Renal pelvis (tissue), 1 donor: ENCODE measurements at regions not wholly inside any gene's neighbourhood (a gene's known extent, or its start where the extent isn't known, plus 50 kb on each side); places are given as distances from the start of the nearest gene placed in this dataset.
A peak's percentile ranks its signal among the peaks of the same experiment; 100 is the strongest.
"Not testable (repeated sequence)": the region's sequence is repeated elsewhere in the genome, so short reads cannot be mapped to it uniquely, and the experiment has no call there.

Experiments
- DNase-seq: peaks from one replicate; pipeline ENCODE4 v3.0.0-alpha.2; 2013

GRCh38 chr6:159440911-159441703 lies 251.9 kb downstream of the SOD2 start:
- DNase-seq, result no peak

GRCh38 chr6:159440349-159440748 lies 252.7 kb downstream of the SOD2 start:
- DNase-seq, result no peak

GRCh38 chr6:159439651-159440050 lies 253.4 kb downstream of the SOD2 start:
- no peak for DNase-seq

DNA sequence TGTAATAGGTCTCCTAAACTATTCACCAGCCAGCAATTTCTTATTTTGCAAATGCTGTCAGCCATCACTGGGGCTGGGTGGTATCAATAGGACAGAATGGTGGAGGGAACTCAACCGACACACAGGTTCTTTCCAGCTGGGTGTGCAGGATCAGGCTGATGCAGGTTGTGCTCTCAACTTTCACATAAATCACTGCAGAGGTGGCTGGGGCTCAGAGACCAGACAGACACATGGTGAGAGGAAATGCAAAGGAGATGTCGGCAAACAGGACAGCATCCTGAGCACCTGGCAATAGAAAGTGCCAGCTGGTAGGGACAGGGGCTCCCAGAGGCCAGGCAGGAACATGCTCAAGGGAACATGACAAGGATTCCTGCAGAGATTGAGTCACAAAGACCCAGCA lies 254.9 kb downstream of the SOD2 start:
- peak; percentile 17 for DNase-seq

- no peak for DNase-seq
Observed at GRCh38 chr6:159436581-159436980, 256.5 kb downstream of the SOD2 start.

GRCh38 chr6:159435701-159436100 lies 257.3 kb downstream of the SOD2 start:
- DNase-seq, result no peak

- DNase-seq, result no peak
Observed at GRCh38 chr6:159434410-159434809, 258.6 kb downstream of the SOD2 start.

DNA sequence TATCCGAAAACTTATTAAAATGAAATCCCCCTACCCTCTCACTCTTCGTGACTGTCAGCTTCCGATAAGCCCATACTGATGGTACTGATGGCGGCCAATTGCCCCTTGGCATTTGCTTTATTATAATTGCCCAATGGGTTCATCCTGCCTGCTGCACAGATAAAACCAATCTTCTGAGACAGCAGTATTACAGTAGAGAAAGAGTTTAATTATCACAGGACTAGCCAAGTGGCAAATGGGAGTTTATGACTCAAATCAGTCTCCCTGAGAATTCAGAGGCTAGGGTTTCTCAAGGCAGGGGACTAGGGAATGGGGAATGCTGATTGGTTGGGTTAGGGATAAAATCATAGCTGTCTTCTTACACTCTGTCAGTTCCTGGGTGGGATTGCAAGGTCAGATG lies 259.5 kb downstream of the SOD2 start:
- DNase-seq, result no peak

DNA sequence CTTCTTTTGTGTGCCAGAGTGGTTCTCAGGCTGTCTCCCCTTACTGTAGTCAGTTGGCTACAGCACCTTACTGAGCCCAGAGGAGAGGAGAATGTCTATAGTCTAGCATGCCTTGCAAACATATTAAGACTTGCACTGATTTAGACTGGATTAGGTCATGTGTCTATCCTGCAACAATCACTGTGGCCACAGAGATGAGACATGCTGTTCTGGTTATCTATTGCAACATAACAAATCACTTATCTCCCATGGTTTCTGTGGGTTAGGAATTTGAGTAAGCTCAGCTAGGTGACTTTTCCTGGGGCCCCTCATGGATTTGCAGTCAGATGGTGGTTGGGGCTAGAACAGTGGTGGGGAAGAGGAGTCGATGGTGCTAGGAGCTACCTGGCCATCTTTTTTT lies 261.3 kb downstream of the SOD2 start:
- DNase-seq, result no peak

- no peak for DNase-seq
Observed at GRCh38 chr6:159430323-159430722, 261.1 kb downstream of the FNDC1 start.

GRCh38 chr6:159429433-159429832 lies 260.2 kb downstream of the FNDC1 start:
- DNase-seq, result no peak

DNA sequence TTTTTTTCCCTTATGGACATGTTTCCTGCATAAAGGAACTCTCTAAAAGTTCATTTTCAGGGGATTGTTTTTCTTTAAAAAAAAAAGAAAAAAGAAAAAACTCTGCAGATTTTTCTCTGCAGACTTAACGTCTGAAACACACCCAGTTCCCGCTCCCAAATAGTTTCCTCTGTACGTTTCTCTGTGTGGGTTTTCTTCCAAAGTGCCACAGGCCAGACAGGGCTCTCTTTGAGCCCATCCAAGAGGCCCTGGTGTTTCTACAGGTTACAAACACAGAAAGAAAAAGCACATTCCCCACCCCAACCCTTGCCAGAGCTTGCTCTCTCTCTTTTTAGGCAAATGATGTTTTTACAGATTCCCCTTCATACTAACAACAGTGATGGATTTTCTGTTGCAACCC lies 258.6 kb downstream of the FNDC1 start:
- DNase-seq, result no peak

- no peak for DNase-seq
Observed at GRCh38 chr6:159427335-159427734, 258.1 kb downstream of the FNDC1 start.

- no peak for DNase-seq
Observed at GRCh38 chr6:159425421-159425820, 256.2 kb downstream of the FNDC1 start.

- no peak for DNase-seq
Observed at GRCh38 chr6:159422041-159422984, 253.1 kb downstream of the FNDC1 start.

GRCh38 chr6:159421586-159421985 lies 252.4 kb downstream of the FNDC1 start:
- DNase-seq, result no peak

GRCh38 chr6:159418997-159419396 lies 249.8 kb downstream of the FNDC1 start:
- no peak for DNase-seq

DNA sequence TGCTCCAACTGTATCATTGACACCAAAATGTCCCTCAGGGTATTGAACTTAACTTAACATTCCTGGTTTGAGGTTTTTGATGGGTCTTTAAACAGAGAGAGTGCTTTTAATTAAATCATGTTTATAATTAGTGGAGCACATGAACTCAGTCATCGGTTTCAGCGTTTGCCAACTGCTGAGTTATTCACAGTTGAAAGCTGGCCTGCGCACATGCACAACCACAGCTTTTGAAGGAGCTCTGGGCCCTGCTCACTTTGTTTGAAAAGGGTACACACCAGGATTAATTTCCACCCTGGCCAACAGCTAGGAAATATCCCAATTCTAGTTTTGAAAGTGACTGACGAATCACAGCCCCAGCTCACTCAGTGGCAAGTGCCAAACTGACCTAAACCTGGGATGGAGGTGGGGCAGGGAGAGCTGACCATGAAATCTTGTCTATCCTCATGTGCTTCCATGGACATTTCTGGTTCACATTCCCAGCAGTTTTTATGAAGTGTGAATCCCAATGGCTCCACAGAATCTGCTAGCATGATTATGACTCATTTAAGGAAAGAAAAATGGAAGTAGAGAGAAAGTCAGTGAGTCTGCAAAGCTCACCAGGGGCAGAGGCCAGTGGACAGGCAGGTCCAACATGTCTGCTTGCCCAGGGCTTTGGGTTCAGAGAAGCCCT lies 247.8 kb downstream of the FNDC1 start:
- DNase-seq, result no peak

- DNase-seq, result no peak
Observed at GRCh38 chr6:159415540-159415939, 246.3 kb downstream of the FNDC1 start.

DNA sequence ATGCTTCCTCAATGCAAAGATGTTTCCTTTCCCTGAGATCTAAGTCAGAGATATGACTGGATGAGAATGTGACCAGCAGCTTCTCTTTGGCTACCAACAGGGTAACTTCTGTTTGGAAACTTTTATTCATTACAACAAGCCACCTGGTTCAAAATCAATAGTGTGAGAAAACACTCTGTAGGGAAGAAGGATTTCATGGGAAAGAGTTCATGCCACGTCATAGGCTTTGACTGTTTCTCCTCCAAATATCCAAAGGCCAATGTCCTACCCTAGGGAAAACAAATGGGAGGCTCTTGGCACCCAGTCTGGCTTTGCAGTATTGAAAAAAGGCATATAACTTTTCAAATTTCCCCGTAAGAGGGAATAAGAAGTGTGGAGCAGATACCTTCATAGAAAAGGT lies 245.5 kb downstream of the FNDC1 start:
- DNase-seq, result no peak

DNA sequence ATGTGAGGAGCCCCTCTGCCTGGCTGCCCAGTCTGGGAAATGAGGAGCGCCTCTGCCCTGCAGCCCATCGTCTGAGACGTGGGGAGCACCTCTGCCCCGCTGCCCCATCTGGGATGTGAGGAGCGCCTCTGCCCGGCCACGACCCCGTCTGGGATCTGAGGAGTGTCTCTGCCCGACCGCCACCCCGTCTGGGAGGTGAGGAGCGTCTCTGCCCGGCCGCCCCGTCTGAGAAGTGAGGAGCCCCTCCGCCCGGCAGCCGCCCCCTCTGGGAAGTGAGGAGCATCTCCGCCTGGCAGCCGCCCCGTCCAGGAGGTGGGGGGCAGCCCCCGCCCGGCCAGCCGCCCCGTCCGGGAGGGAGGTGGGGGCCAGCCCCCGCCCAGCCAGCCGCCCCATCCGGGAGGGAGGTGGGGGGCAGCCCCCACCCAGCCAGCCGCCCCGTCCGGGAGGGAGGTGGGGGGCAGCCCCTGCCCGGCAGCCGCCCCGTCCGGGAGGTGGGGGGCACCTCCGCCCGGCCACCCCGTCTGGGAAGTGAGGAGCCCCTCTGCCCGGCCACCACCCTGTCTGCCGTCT lies 238.1 kb downstream of the FNDC1 start:
- not testable (repeated sequence) for DNase-seq

- no peak for DNase-seq
Observed at GRCh38 chr6:159404296-159404695, 235.1 kb downstream of the FNDC1 start.
